ENCODE measurements at regions not wholly inside any gene's neighbourhood (a gene's known extent, or its start where the extent isn't known, plus 50 kb on each side); places are given as distances from the start of the nearest gene placed in this dataset.

GRCh38 chr5:43997647-43998272 lies 391.5 kb downstream of the FGF10 start:
- no peaks in the 10 kb centered on the region for H4K20me1 ChIP-seq (ENCODE audit: insufficient read depth, low read length)
- in situ Hi-C loops (cut with HindIII; ENCODE audit: extremely low pct_ligation_motif_present, low pct_unique_long_range_greater_than_20kb) (no loop called here), intact Hi-C loops (cut with micrococcal nuclease; ENCODE audit: unreplicated experiment) (loop anchor here (10.0 kb wide), 1 partner anchor 807 kb away; the partner anchor contains the start of gene MRPS30)
- H3K27ac ChIP-seq (ENCODE audit: extremely low read length, insufficient read depth, low read length), result peak overlapping the region; percentile 71
- ATAC-seq (peak; percentile 91), DNase-seq (ENCODE audit: low spot score) (peak; percentile 95), FAIRE-seq (peak; percentile 88)
- H3K4me1 ChIP-seq (ENCODE audit: insufficient read depth, low read length), result peaks cover 86% of the 10 kb centered on the region
- H3K27me3 ChIP-seq (ENCODE audit: control insufficient read depth in 1 of 2, insufficient read depth in 2 of 2, low read length in 2 of 2), result no peaks in the 10 kb centered on the region
- no peak overlapping the region for H2AFZ ChIP-seq (ENCODE audit: low read length)
- peak overlapping the region; percentile 52 for H3K4me2 ChIP-seq (ENCODE audit: low read depth, low read length)
- no peaks in the 10 kb centered on the region for H3K79me2 ChIP-seq (ENCODE audit: insufficient read depth, low read length)
- no TSS peak for BruUV-seq (replicated peaks)
- peak overlapping the region; percentile 36; the same call in 1 of the 2 replicates for H3K9ac ChIP-seq (ENCODE audit: insufficient read depth, low read depth, low read length)
- H3K4me3 ChIP-seq (replicated peaks in 1 of 3; ENCODE audit: insufficient read depth in 1 of 3, low read depth in 2 of 3, low read length in 3 of 3), result peak overlapping the region in 1 of 3 experiments; percentile 27; a peak in 2 of 6 replicates
- CTCF ChIA-PET (ENCODE audit: low intra/inter-chr PET ratio, low total read pairs), result no interaction called here
- H3K36me3 ChIP-seq (replicated peaks in 1 of 2; ENCODE audit: control insufficient read depth in 1 of 2, insufficient read depth in 2 of 2, low read length in 2 of 2), result no peaks in the 10 kb centered on the region
- WGBS (ENCODE audit: low lambda C conversion rate), result 2% methylated on average over 5 of the region's 5 CpGs
- POLR2A ChIA-PET, result interaction anchor here (0.5 to 1.0 kb wide), 2 partner anchors 25 to 687 kb away, joined by 3 read pairs; no protein-coding TSS in a partner anchor
- no peaks in the 10 kb centered on the region for H3K9me3 ChIP-seq (ENCODE audit: low read length)
- TF ChIP-seq ZNF644 (CRISPR knock-in tag; IDR thresholded peaks at IDR 0.05; ENCODE audit: low read depth) (peak; percentile 94), ZNF746 (CRISPR knock-in tag; IDR thresholded peaks at IDR 0.05) (0 out of 2 replicates have a peak, but pooled peaks have one; percentile 25), BCLAF1 (IDR thresholded peaks at IDR 0.05) (no peak), ZNF280B (CRISPR knock-in tag; IDR thresholded peaks at IDR 0.05; ENCODE audit: borderline replicate concordance) (no peak), EZH2 (conservative IDR thresholded peaks at IDR 0.05; ENCODE audit: low read depth, low read length) (no peak), ZBTB7A (CRISPR knock-in tag; IDR thresholded peaks at IDR 0.05) (peak; percentile 31; the same call in 1 of the 2 replicates), POLR2G (IDR thresholded peaks at IDR 0.05; ENCODE audit: low read depth, low read length) (no peak), ADNP (CRISPR knock-in tag; IDR thresholded peaks at IDR 0.05) (no peak), KAT2B (IDR thresholded peaks at IDR 0.05; ENCODE audit: borderline replicate concordance, low read depth, low read length) (no peak), NPAS2 (CRISPR knock-in tag; IDR thresholded peaks at IDR 0.05; ENCODE audit: borderline replicate concordance) (no peak), ZBTB2 (CRISPR knock-in tag; IDR thresholded peaks at IDR 0.05; ENCODE audit: low read depth) (no peak), ZNF30 (CRISPR knock-in tag; IDR thresholded peaks at IDR 0.05) (no peak), RORA (CRISPR knock-in tag; IDR thresholded peaks at IDR 0.05) (0 out of 2 replicates have a peak, but pooled peaks have one; percentile 75), CEBPG (CRISPR knock-in tag; IDR thresholded peaks at IDR 0.05) (peak; percentile 98), GMEB1 (CRISPR knock-in tag; IDR thresholded peaks at IDR 0.05; ENCODE audit: borderline replicate concordance) (no peak), YY1 (IDR thresholded peaks at IDR 0.05; ENCODE audit: insufficient read depth, insufficient replicate concordance, low read depth, low read length) (no peak), ZNF33A (CRISPR knock-in tag; IDR thresholded peaks at IDR 0.05; ENCODE audit: borderline replicate concordance) (0 out of 2 replicates have a peak, but pooled peaks have one; percentile 41)

Measured in HepG2 (cell line).